ENCODE measurements at regions not wholly inside any gene's neighbourhood (a gene's known extent, or its start where the extent isn't known, plus 50 kb on each side); places are given as distances from the start of the nearest gene placed in this dataset.

GRCh38 chr13:64311948-64312347 is 2896.3 kb upstream of the PCDH20 start:
- no peak for DNase-seq (ENCODE audit: low read depth)

- no peak for DNase-seq (ENCODE audit: low read depth)
Observed at GRCh38 chr13:64311112-64311511, 2895.5 kb upstream of the PCDH20 start.

- DNase-seq (ENCODE audit: low read depth): no peak
Observed at GRCh38 chr13:64305246-64305645, 2889.6 kb upstream of the PCDH20 start.

- DNase-seq (ENCODE audit: low read depth): no peak
Observed at GRCh38 chr13:64300239-64300638, 2884.6 kb upstream of the PCDH20 start.

- no peak for DNase-seq (ENCODE audit: low read depth)
Observed at GRCh38 chr13:64293923-64294322, 2878.3 kb upstream of the PCDH20 start.

- DNase-seq (ENCODE audit: low read depth): no peak
Observed at GRCh38 chr13:64289702-64290101, 2874.1 kb upstream of the PCDH20 start.

- no peak for DNase-seq (ENCODE audit: low read depth)
Observed at GRCh38 chr13:64283926-64284325, 2868.3 kb upstream of the PCDH20 start.

GRCh38 chr13:64278493-64278892 is 2862.8 kb upstream of the PCDH20 start:
- DNase-seq (ENCODE audit: low read depth): no peak

GRCh38 chr13:64277097-64277496 is 2861.4 kb upstream of the PCDH20 start:
- DNase-seq (ENCODE audit: low read depth): no peak

GRCh38 chr13:64276232-64276631 is 2860.6 kb upstream of the PCDH20 start:
- no peak for DNase-seq (ENCODE audit: low read depth)

- DNase-seq (ENCODE audit: low read depth): no peak
Observed at GRCh38 chr13:64274481-64275217, 2859.0 kb upstream of the PCDH20 start.

GRCh38 chr13:64273780-64274179 is 2858.1 kb upstream of the PCDH20 start:
- DNase-seq (ENCODE audit: low read depth): no peak

- no peak for DNase-seq (ENCODE audit: low read depth)
Observed at GRCh38 chr13:64272681-64273080, 2857.0 kb upstream of the PCDH20 start.

GRCh38 chr13:64266024-64266423 is 2850.4 kb upstream of the PCDH20 start:
- DNase-seq (ENCODE audit: low read depth): no peak

GRCh38 chr13:64263285-64263684 is 2847.6 kb upstream of the PCDH20 start:
- DNase-seq (ENCODE audit: low read depth): no peak

GRCh38 chr13:64256751-64257150 is 2841.1 kb upstream of the PCDH20 start:
- no peak for DNase-seq (ENCODE audit: low read depth)

GRCh38 chr13:64255988-64256387 is 2840.3 kb upstream of the PCDH20 start:
- DNase-seq (ENCODE audit: low read depth): no peak

- no peak for DNase-seq (ENCODE audit: low read depth)
Observed at GRCh38 chr13:64248371-64249065, 2832.9 kb upstream of the PCDH20 start.

- DNase-seq (ENCODE audit: low read depth): no peak
Observed at GRCh38 chr13:64239372-64239771, 2823.7 kb upstream of the PCDH20 start.

GRCh38 chr13:64234255-64234654 is 2818.6 kb upstream of the PCDH20 start:
- DNase-seq (ENCODE audit: low read depth): no peak

- no peak for DNase-seq (ENCODE audit: low read depth)
Observed at GRCh38 chr13:64223016-64223415, 2807.4 kb upstream of the PCDH20 start.

- DNase-seq (ENCODE audit: low read depth): no peak
Observed at GRCh38 chr13:64206430-64207225, 2791.0 kb upstream of the PCDH20 start.

GRCh38 chr13:64202517-64202916 is 2786.9 kb upstream of the PCDH20 start:
- no peak for DNase-seq (ENCODE audit: low read depth)
